MM.1S (cell line): ENCODE measurements at regions not wholly inside any gene's neighbourhood (a gene's known extent, or its start where the extent isn't known, plus 50 kb on each side); places are given as distances from the start of the nearest gene placed in this dataset.

Experiments
- DNase-seq: peaks from one replicate; pipeline ENCODE4 v3.0.0-alpha.2; 2015
- H2AFZ ChIP-seq: fragments of 300-600 bp; sonication (generic); 2 replicates; pipeline ENCODE4 v1.6.0; 2016; ENCODE audit warnings: antibody characterized with exemption, low read length
- H3F3A ChIP-seq: fragments of 300-600 bp; sonication (generic); 2 replicates; pipeline ENCODE4 v1.6.1; 2016; ENCODE audit warnings: mild to moderate bottlenecking, antibody characterized with exemption, low read length, moderate library complexity, mixed read lengths; ENCODE audit not compliant: insufficient read depth
- H3K27ac ChIP-seq: fragments of 300-600 bp; sonication (generic); 2 replicates; pipeline ENCODE4 v1.5.1; 2016; ENCODE audit warnings: mild to moderate bottlenecking, low read length
- H3K27me3 ChIP-seq: fragments of 300-600 bp; sonication (generic); replicated peaks from 2 replicates; pipeline ENCODE4 v1.6.0; 2016; ENCODE audit warnings: low read length; ENCODE audit not compliant: insufficient read depth
- H3K36me3 ChIP-seq: fragments of 300-600 bp; sonication (generic); replicated peaks from 2 replicates; pipeline ENCODE4 v1.6.1; 2016; ENCODE audit warnings: mild to moderate bottlenecking, low read length, mixed read lengths; ENCODE audit not compliant: insufficient read depth
- H3K4me1 ChIP-seq: fragments of 300-600 bp; sonication (generic); 2 replicates; pipeline ENCODE4 v1.6.1; 2016; ENCODE audit warnings: low read length, mixed read lengths
- H3K4me2 ChIP-seq: fragments of 300-600 bp; sonication (generic); 2 replicates; pipeline ENCODE4 v1.6.0; 2016; ENCODE audit warnings: low read depth, low read length
- H3K4me3 ChIP-seq: fragments of 300-600 bp; sonication (generic); 2 replicates; pipeline ENCODE4 v1.5.1; 2016; ENCODE audit warnings: low read length, mixed read lengths
- H3K79me2 ChIP-seq: fragments of 300-600 bp; sonication (generic); 2 replicates; pipeline ENCODE4 v1.6.1; 2016; ENCODE audit warnings: mixed run types, low read length, mixed read lengths
- H3K9ac ChIP-seq: fragments of 300-600 bp; sonication (generic); 2 replicates; pipeline ENCODE4 v1.6.1; 2016; ENCODE audit warnings: low read length, mixed read lengths
- H3K9me2 ChIP-seq: fragments of 300-600 bp; sonication (generic); replicated peaks from 2 replicates; pipeline ENCODE4 v1.6.1; 2016; ENCODE audit warnings: mild to moderate bottlenecking, low read length, mixed read lengths; ENCODE audit not compliant: insufficient read depth
- H3K9me3 ChIP-seq: fragments of 300-600 bp; sonication (generic); replicated peaks from 2 replicates; pipeline ENCODE4 v1.6.1; 2016; ENCODE audit warnings: mild to moderate bottlenecking, low read length, mixed read lengths; ENCODE audit not compliant: insufficient read depth
- H4K20me1 ChIP-seq: fragments of 300-600 bp; sonication (generic); 2 replicates; pipeline ENCODE4 v1.6.1; 2016; ENCODE audit warnings: mild to moderate bottlenecking, low read length, moderate library complexity, mixed read lengths; ENCODE audit not compliant: insufficient read depth
- CTCF ChIP-seq: fragments of 300-600 bp; sonication (generic); IDR thresholded peaks from 2 replicates; pipeline ENCODE4 v1.5.1; 2016; ENCODE audit warnings: antibody characterized with exemption, low read length, mixed read lengths
- EZH2 ChIP-seq: fragments of 300-600 bp; sonication (generic); optimal IDR thresholded peaks from 2 replicates; pipeline ENCODE3; 2017; ENCODE audit warnings: low read depth, mild to moderate bottlenecking, antibody characterized with exemption, low read length, mixed read lengths
- EZH2phosphoT487 ChIP-seq: fragments of 300-600 bp; sonication (generic); IDR thresholded peaks from 2 replicates; pipeline ENCODE4 v1.6.1; 2018; ENCODE audit warnings: antibody characterized with exemption, low read length

- no peaks in the 10 kb centered on the region for H3K36me3 ChIP-seq
- H3K9me3 ChIP-seq, result no peaks in the 10 kb centered on the region
- no peaks in the 10 kb centered on the region for H3K79me2 ChIP-seq
- no peak overlapping the region for H3K4me3 ChIP-seq
- no peak overlapping the region for H3K9ac ChIP-seq
- H3F3A ChIP-seq, result peaks cover 9% of the 10 kb centered on the region
- no peaks in the 10 kb centered on the region for H3K27me3 ChIP-seq
- no peak for TF ChIP-seq EZH2phosphoT487
- TF ChIP-seq EZH2, result no peak
- no peak for TF ChIP-seq CTCF
- H3K9me2 ChIP-seq, result no peaks in the 10 kb centered on the region
- H2AFZ ChIP-seq, result no peak overlapping the region
- H3K27ac ChIP-seq, result no peak overlapping the region
- DNase-seq, result no peak
- H3K4me2 ChIP-seq, result no peak overlapping the region
- H4K20me1 ChIP-seq, result no peaks in the 10 kb centered on the region
- peaks cover 25% of the 10 kb centered on the region for H3K4me1 ChIP-seq
Measured at GRCh38 chr1:58943776-58944175, 159.9 kb upstream of the JUN start.

- DNase-seq, result no peak
- Histone ChIP-seq H3K4me2 (no peak overlapping the region), H3K27me3 (no peaks in the 10 kb centered on the region), H3K4me1 (peaks cover 25% of the 10 kb centered on the region), H3K9ac (no peak overlapping the region), H3F3A (peaks cover 9% of the 10 kb centered on the region), H3K4me3 (no peak overlapping the region), H2AFZ (no peak overlapping the region), H3K9me3 (no peaks in the 10 kb centered on the region), H4K20me1 (no peaks in the 10 kb centered on the region), H3K27ac (no peak overlapping the region), H3K79me2 (no peaks in the 10 kb centered on the region), H3K9me2 (no peaks in the 10 kb centered on the region), H3K36me3 (no peaks in the 10 kb centered on the region)
- no peak for TF ChIP-seq EZH2phosphoT487
- no peak for TF ChIP-seq CTCF
- TF ChIP-seq EZH2, result no peak
Measured at GRCh38 chr1:58944439-58944838, 160.6 kb upstream of the JUN start.

- H4K20me1 ChIP-seq, result no peaks in the 10 kb centered on the region
- no peaks in the 10 kb centered on the region for H3K27me3 ChIP-seq
- peaks cover 20% of the 10 kb centered on the region for H3K4me1 ChIP-seq
- H3F3A ChIP-seq, result peaks cover 8% of the 10 kb centered on the region
- H3K9me2 ChIP-seq, result no peaks in the 10 kb centered on the region
- no peaks in the 10 kb centered on the region for H3K36me3 ChIP-seq
- no peak overlapping the region for H3K4me2 ChIP-seq
- no peak overlapping the region for H3K27ac ChIP-seq
- TF ChIP-seq EZH2phosphoT487 (no peak), CTCF (no peak)
- H3K79me2 ChIP-seq, result no peaks in the 10 kb centered on the region
- no peak overlapping the region for H3K4me3 ChIP-seq
- H3K9me3 ChIP-seq, result no peaks in the 10 kb centered on the region
- no peak overlapping the region for H2AFZ ChIP-seq
- no peak overlapping the region for H3K9ac ChIP-seq
- DNase-seq, result no peak
Measured at GRCh38 chr1:58946390-58946789, 162.5 kb upstream of the JUN start.
